ENCODE measurements at regions not wholly inside any gene's neighbourhood (a gene's known extent, or its start where the extent isn't known, plus 50 kb on each side); places are given as distances from the start of the nearest gene placed in this dataset.

DNA sequence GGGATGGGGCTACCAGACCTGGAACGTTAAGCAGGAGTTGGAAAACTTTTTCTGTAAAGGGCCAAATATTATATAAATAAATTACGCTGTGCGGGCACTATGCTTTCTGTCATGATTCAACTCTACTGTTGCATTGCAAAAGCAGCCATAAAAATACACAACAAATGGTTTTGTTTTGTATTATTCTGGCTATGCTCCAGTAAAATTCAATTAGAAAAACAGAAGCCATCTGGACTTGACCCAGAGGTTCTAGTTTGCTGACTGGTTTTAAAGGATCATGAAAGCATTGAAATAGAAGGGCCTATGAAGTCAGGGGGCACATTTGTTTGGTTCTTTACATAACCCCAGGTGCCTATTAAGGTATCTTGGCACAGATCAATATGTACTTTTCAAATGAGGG is 647.4 kb upstream of the LMCD1 start:
- no peak overlapping the region for H3K4me2 ChIP-seq (ENCODE audit: extremely low read depth, insufficient read depth, low read length)
- no peaks in the 10 kb centered on the region for H3K36me3 ChIP-seq (ENCODE audit: control insufficient read depth, insufficient read depth, low read length)
- no peak for TF ChIP-seq EZH2 (IDR thresholded peaks at IDR 0.05; ENCODE audit: low read length, missing control alignments)
- no peak for TF ChIP-seq CTCF (conservative IDR thresholded peaks at IDR 0.05 in 1 of 2, IDR thresholded peaks at IDR 0.05 in 1 of 2; ENCODE audit: low read depth in 1 of 2, low read length in 2 of 2)
- no peak for DNase-seq (ENCODE audit: low read depth in 2 of 2)
- no peaks in the 10 kb centered on the region for H3K4me1 ChIP-seq (ENCODE audit: control insufficient read depth, extremely low read depth, insufficient read depth, low read length)
- H3K4me3 ChIP-seq (replicated peaks in 1 of 4; ENCODE audit: control extremely low read depth in 1 of 4, insufficient read depth in 1 of 4, low read depth in 3 of 4, low read length in 4 of 4), result no peak overlapping the region
- no peaks in the 10 kb centered on the region for H3K79me2 ChIP-seq (ENCODE audit: control insufficient read depth, insufficient read depth, low read length)
- H3K27ac ChIP-seq (ENCODE audit: insufficient read depth, low read length), result no peak overlapping the region
- H4K20me1 ChIP-seq (ENCODE audit: control insufficient read depth, extremely low read depth, insufficient read depth, low read length), result no peaks in the 10 kb centered on the region
- no peak overlapping the region for H3K9ac ChIP-seq (ENCODE audit: insufficient read depth, low read length)
- H3K27me3 ChIP-seq (ENCODE audit: control insufficient read depth, insufficient read depth, low read length), result no peaks in the 10 kb centered on the region
- H2AFZ ChIP-seq (ENCODE audit: low read length), result no peak overlapping the region
- no peaks in the 10 kb centered on the region for H3K9me3 ChIP-seq (ENCODE audit: control insufficient read depth, insufficient read depth, low read depth, low read length)

GRCh38 chr3:7854721-7855120 is 646.9 kb upstream of the LMCD1 start:
- no peaks in the 10 kb centered on the region for H3K4me1 ChIP-seq (ENCODE audit: control insufficient read depth, extremely low read depth, insufficient read depth, low read length)

GRCh38 chr3:7865611-7866010 is 636.0 kb upstream of the LMCD1 start:
- H3K4me2 ChIP-seq (ENCODE audit: extremely low read depth, insufficient read depth, low read length), result no peak overlapping the region
- H3K27me3 ChIP-seq (ENCODE audit: control insufficient read depth, insufficient read depth, low read length), result no peaks in the 10 kb centered on the region
- H3K27ac ChIP-seq (ENCODE audit: insufficient read depth, low read length), result no peak overlapping the region
- no peak overlapping the region for H2AFZ ChIP-seq (ENCODE audit: low read length)
- no peaks in the 10 kb centered on the region for H3K36me3 ChIP-seq (ENCODE audit: control insufficient read depth, insufficient read depth, low read length)
- H3K9me3 ChIP-seq (ENCODE audit: control insufficient read depth, insufficient read depth, low read depth, low read length), result no peaks in the 10 kb centered on the region
- no peaks in the 10 kb centered on the region for H3K79me2 ChIP-seq (ENCODE audit: control insufficient read depth, insufficient read depth, low read length)
- H3K9ac ChIP-seq (ENCODE audit: insufficient read depth, low read length), result no peak overlapping the region
- no peak for TF ChIP-seq EZH2 (IDR thresholded peaks at IDR 0.05; ENCODE audit: low read length, missing control alignments)
- TF ChIP-seq CTCF (conservative IDR thresholded peaks at IDR 0.05 in 1 of 2, IDR thresholded peaks at IDR 0.05 in 1 of 2; ENCODE audit: low read depth in 1 of 2, low read length in 2 of 2), result no peak
- no peaks in the 10 kb centered on the region for H4K20me1 ChIP-seq (ENCODE audit: control insufficient read depth, extremely low read depth, insufficient read depth, low read length)
- no peaks in the 10 kb centered on the region for H3K4me1 ChIP-seq (ENCODE audit: control insufficient read depth, extremely low read depth, insufficient read depth, low read length)
- DNase-seq (ENCODE audit: low read depth in 2 of 2), result no peak
- no peak overlapping the region for H3K4me3 ChIP-seq (replicated peaks in 1 of 4; ENCODE audit: control extremely low read depth in 1 of 4, insufficient read depth in 1 of 4, low read depth in 3 of 4, low read length in 4 of 4)

More at GRCh38 chr3:7854721-7855120, 646.9 kb upstream of the LMCD1 start:
- Histone ChIP-seq H3K4me2 (ENCODE audit: extremely low read depth, insufficient read depth, low read length) (no peak overlapping the region), H4K20me1 (ENCODE audit: control insufficient read depth, extremely low read depth, insufficient read depth, low read length) (no peaks in the 10 kb centered on the region), H2AFZ (ENCODE audit: low read length) (no peak overlapping the region), H3K9ac (ENCODE audit: insufficient read depth, low read length) (no peak overlapping the region), H3K27ac (ENCODE audit: insufficient read depth, low read length) (no peak overlapping the region), H3K9me3 (ENCODE audit: control insufficient read depth, insufficient read depth, low read depth, low read length) (no peaks in the 10 kb centered on the region), H3K27me3 (ENCODE audit: control insufficient read depth, insufficient read depth, low read length) (no peaks in the 10 kb centered on the region), H3K4me3 (replicated peaks in 1 of 4; ENCODE audit: control extremely low read depth in 1 of 4, insufficient read depth in 1 of 4, low read depth in 3 of 4, low read length in 4 of 4) (no peak overlapping the region), H3K36me3 (ENCODE audit: control insufficient read depth, insufficient read depth, low read length) (no peaks in the 10 kb centered on the region), H3K79me2 (ENCODE audit: control insufficient read depth, insufficient read depth, low read length) (no peaks in the 10 kb centered on the region)
- TF ChIP-seq CTCF (conservative IDR thresholded peaks at IDR 0.05 in 1 of 2, IDR thresholded peaks at IDR 0.05 in 1 of 2; ENCODE audit: low read depth in 1 of 2, low read length in 2 of 2) (no peak), EZH2 (IDR thresholded peaks at IDR 0.05; ENCODE audit: low read length, missing control alignments) (no peak)
- no peak for DNase-seq (ENCODE audit: low read depth in 2 of 2)
